Epithelial cell of proximal tubule (primary cell): ENCODE measurements at regions not wholly inside any gene's neighbourhood (a gene's known extent, or its start where the extent isn't known, plus 50 kb on each side); places are given as distances from the start of the nearest gene placed in this dataset.

Experiments
- DNase-seq: peaks from one replicate; pipeline ENCODE4 v3.0.0-alpha.2; 2011; ENCODE audit warnings: low read depth
- H3K4me3 ChIP-seq: 2 replicates; pipeline ENCODE4 v1.5.1; 2011; ENCODE audit warnings: low read depth, mild to moderate bottlenecking, low read length
- TF ChIP-seq, protein P1 (sequence below): conservative IDR thresholded peaks from 2 replicates; pipeline ENCODE4 v1.5.1; 2012; ENCODE audit warnings: low read depth, mild to moderate bottlenecking, low read length

DNA sequence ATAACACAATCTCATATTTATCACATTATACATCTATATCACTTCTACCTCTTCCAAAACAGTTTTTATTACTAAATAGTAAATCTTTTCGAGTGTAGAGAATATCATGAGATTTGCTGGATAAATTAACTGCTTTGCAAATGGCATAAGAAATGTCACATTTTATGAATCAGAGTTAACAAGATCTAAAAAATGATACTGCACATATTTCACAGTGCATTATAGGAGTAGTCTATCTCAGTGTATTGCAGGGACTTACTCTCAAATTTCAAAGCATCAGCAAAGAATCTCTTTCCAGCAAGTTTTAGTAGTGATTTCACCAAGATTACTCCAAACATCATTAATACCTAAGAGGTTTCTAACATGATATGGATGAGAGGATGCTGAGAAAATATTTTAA, 687.1 kb upstream of the SLITRK1 start:
- no peak for DNase-seq
- TF ChIP-seq, protein P1, sequence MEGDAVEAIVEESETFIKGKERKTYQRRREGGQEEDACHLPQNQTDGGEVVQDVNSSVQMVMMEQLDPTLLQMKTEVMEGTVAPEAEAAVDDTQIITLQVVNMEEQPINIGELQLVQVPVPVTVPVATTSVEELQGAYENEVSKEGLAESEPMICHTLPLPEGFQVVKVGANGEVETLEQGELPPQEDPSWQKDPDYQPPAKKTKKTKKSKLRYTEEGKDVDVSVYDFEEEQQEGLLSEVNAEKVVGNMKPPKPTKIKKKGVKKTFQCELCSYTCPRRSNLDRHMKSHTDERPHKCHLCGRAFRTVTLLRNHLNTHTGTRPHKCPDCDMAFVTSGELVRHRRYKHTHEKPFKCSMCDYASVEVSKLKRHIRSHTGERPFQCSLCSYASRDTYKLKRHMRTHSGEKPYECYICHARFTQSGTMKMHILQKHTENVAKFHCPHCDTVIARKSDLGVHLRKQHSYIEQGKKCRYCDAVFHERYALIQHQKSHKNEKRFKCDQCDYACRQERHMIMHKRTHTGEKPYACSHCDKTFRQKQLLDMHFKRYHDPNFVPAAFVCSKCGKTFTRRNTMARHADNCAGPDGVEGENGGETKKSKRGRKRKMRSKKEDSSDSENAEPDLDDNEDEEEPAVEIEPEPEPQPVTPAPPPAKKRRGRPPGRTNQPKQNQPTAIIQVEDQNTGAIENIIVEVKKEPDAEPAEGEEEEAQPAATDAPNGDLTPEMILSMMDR = no peak
- no peak overlapping the region for H3K4me3 ChIP-seq

DNA sequence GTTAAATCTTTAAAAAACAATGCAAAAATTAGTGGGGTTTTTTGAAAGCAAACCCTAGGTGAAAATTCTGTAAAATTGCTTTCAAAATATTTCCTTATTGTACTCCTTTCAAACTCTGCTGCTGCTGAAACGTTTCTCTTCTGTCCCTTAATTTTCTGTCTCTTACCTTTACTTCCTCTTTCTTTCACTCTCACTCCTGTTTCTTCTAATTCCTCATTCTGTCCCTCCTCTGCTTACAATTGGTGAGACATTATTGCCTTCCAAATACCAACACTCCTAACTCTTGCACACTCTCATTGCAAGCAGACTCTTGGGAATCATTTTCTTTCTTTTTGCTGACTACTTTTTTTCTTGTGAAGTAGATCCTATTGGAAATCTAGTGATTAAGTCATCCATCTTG, 685.6 kb upstream of the SLITRK1 start:
- TF ChIP-seq, protein P1 = no peak
- H3K4me3 ChIP-seq = no peak overlapping the region
- no peak for DNase-seq

DNA sequence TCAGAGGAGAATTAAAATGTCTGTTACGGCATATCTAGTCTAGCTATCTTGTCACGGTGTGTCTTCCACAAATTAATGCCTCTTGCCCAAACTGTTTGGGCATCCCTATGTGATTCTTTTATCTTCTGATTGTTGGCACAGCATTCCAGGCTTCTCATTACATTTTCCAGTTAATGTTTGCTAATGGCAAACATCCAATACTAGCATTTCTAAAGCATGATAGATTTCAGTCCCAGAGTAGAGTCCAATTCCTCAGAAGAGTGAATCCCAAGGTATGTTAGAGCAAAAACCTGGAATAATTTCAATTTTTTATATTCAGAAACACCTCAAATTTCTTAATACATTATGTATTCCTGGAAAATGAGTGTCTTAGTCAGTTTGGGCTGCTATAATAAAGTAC, 684.5 kb upstream of the SLITRK1 start:
- TF ChIP-seq, protein P1 = no peak
- no peak overlapping the region for H3K4me3 ChIP-seq
- no peak for DNase-seq

DNA sequence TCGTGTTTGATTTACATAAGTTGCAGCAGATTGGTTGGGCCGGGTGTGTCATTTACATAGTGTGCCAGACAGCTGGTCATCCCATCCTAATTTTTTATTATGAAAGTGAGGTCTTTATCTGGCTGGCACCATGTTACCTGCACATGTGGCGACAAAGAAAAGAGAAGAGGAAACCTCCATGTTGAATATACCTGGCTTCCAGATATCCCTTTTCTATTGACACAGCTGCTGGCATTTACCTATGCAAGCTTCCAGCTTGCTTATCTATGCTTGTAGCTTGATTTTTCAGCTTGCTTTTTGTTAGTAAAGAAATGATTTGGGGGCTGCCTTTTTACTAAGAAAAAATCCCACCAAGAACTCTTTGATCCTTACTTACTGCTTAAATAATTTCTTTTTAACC, 681.3 kb upstream of the SLITRK1 start:
- no peak for DNase-seq
- no peak overlapping the region for H3K4me3 ChIP-seq
- TF ChIP-seq, protein P1 = no peak

DNA sequence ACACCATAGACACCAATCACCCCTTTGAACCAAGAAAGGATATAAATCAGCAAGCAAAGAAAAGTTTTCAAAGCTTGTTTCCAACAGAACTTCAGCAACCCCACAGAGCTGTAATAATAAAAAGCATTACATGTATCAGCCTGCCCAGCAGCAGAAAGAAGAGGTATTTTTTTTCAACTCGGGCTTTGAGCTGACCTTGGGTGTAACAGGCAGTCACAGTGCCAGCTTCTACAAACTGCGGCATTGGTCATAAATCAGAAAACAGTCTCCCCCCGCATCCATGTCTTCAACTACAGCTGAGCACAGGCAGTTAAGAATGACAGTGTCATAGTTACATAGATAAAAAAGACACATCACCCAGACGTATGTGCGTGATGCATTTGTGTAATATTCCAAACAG, 671.0 kb upstream of the SLITRK1 start:
- TF ChIP-seq, protein P1 = no peak
- H3K4me3 ChIP-seq = no peak overlapping the region
- DNase-seq = no peak

DNA sequence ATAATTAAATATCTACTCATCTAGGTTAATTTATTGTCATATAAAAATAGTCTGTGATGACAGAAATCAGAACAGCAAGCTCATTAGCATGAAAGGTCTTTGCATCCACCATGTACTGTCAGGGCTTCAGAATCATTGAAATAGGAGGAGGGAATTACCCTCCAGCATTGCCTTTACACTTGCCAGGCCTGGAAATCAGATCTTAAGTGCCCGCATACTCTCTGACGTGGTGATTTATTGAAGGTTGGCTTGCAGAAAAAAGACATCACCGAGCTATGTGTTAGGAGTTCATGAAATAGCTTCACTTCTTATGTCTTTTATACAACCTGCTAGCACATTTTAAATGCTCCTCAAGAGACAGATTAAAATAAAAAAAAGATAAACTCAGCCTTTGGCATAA, 661.7 kb upstream of the SLITRK1 start:
- TF ChIP-seq, protein P1 = no peak
- DNase-seq = no peak
- H3K4me3 ChIP-seq = no peak overlapping the region

DNA sequence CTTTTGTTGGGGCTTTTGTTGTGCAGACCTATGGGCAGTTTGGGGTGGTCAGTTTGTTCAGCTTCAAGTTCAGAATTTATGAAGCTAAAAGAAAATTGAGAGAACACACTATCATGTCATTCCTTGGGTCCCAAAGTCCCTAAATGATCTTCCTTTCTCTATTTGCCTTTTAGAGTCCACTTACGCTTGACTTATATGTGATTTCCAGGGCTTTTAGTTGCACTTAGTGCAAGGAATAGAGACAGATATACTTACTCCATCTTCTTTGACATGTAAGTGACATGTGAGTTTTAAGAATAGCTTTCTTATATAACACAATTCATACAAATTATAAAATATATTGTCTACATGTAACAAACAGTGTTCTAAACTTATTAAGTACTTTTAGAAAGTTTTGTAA, 660.1 kb upstream of the SLITRK1 start:
- no peak for DNase-seq
- TF ChIP-seq, protein P1 = no peak
- no peak overlapping the region for H3K4me3 ChIP-seq
